ENCODE measurements at regions not wholly inside any gene's neighbourhood (a gene's known extent, or its start where the extent isn't known, plus 50 kb on each side); places are given as distances from the start of the nearest gene placed in this dataset.

DNA sequence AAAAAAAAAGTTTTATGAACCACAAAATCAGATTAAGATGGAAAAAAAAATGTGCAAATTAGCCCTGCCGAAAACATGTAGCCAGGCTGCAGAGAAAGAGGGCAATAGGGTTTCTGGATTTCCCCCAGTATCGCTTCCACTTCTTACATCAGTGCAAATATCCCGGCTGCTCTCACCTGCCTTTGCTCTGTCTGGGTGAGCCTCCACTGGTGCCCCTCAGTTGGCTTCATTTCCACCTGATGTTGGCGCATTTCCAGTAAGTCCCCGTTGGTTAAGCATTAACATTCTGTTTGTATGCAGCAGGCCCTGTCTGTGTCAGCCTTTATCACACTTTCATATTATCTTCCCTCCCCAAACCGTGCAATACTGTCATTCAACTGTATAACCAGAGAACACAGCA is 215.1 kb downstream of the CBLN4 start:
- TF ChIP-seq CTCF (IDR thresholded peaks at IDR 0.05; ENCODE audit: borderline replicate concordance, insufficient read depth, low read depth, low read length) = no peak
- no peak overlapping the region for H3K4me3 ChIP-seq (ENCODE audit: low read depth, low read length)

GRCh38 chr20:55784036-55784435 is 221.3 kb downstream of the CBLN4 start:
- TF ChIP-seq CTCF (IDR thresholded peaks at IDR 0.05; ENCODE audit: borderline replicate concordance, insufficient read depth, low read depth, low read length) = no peak

DNA sequence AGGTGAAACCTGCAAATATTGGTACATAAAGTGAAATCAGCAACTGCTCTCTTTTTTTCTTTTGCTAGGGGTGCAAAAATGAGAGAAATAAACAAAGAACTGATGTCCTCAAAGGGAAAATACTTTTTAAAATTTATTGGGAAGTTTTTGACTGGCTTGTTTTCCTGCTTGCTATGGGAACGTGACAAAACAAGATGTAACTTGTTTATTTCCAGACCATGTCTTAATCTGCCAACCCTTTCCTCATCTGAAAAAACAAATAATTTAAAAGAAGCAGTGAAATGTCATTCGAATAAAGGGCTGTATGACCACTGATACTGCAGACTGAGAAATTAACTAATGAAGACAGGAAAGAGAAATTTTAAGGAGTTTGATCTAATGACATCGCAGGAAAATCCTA is 221.9 kb downstream of the CBLN4 start:
- no peak for TF ChIP-seq CTCF (IDR thresholded peaks at IDR 0.05; ENCODE audit: borderline replicate concordance, insufficient read depth, low read depth, low read length)

More at GRCh38 chr20:55784036-55784435, 221.3 kb downstream of the CBLN4 start:
- no peak overlapping the region for H3K4me3 ChIP-seq (ENCODE audit: low read depth, low read length)

GRCh38 chr20:55782912-55783253 is 222.4 kb downstream of the CBLN4 start:
- TF ChIP-seq CTCF (IDR thresholded peaks at IDR 0.05; ENCODE audit: borderline replicate concordance, insufficient read depth, low read depth, low read length) = no peak
- H3K4me3 ChIP-seq (ENCODE audit: low read depth, low read length) = no peak overlapping the region

More for the DNA sequence above, 221.9 kb downstream of the CBLN4 start:
- H3K4me3 ChIP-seq (ENCODE audit: low read depth, low read length) = no peak overlapping the region

- no peak for TF ChIP-seq CTCF (IDR thresholded peaks at IDR 0.05; ENCODE audit: borderline replicate concordance, insufficient read depth, low read depth, low read length)
- H3K4me3 ChIP-seq (ENCODE audit: low read depth, low read length) = no peak overlapping the region
Observed at GRCh38 chr20:55782224-55782911, 223.0 kb downstream of the CBLN4 start.

GRCh38 chr20:55778796-55779195 is 226.5 kb downstream of the CBLN4 start:
- H3K4me3 ChIP-seq (ENCODE audit: low read depth, low read length) = no peak overlapping the region
- no peak for TF ChIP-seq CTCF (IDR thresholded peaks at IDR 0.05; ENCODE audit: borderline replicate concordance, insufficient read depth, low read depth, low read length)

GRCh38 chr20:55777641-55778040 is 227.7 kb downstream of the CBLN4 start:
- no peak for TF ChIP-seq CTCF (IDR thresholded peaks at IDR 0.05; ENCODE audit: borderline replicate concordance, insufficient read depth, low read depth, low read length)

More at GRCh38 chr20:55777641-55778040, 227.7 kb downstream of the CBLN4 start:
- no peak overlapping the region for H3K4me3 ChIP-seq (ENCODE audit: low read depth, low read length)
